Fibroblast of the conjunctiva (primary cell): ENCODE measurements at regions not wholly inside any gene's neighbourhood (a gene's known extent, or its start where the extent isn't known, plus 50 kb on each side); places are given as distances from the start of the nearest gene placed in this dataset.

Source experiments
- DNase-seq: peaks from one replicate; pipeline ENCODE4 v3.0.0-alpha.2; 2010; ENCODE audit warnings: low read depth

DNA sequence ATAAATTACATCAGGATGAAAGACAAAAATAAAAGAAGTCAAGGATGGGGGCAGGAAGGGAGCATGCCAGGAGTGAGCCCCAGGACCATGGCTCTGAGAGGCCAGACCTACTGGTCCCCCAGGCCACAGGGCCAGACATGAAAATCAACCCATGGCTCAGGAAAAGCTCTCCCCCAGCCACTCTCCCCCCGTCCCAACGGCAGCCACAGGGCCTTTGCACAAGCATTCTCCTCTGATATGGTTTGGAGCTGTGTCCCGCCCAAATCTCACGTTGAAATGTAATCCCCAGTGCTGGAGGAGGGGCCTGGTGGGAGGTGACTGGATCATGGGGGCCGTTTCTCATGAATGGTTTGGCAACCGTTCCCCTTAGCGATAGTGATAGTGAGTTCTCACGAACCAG lies 80.8 kb upstream of the ANO1 start:
- DNase-seq = no peak

- DNase-seq = no peak
These were observed 78.4 kb upstream of the ANO1 start for GRCh38 chr11:69999721-70000120.

DNA sequence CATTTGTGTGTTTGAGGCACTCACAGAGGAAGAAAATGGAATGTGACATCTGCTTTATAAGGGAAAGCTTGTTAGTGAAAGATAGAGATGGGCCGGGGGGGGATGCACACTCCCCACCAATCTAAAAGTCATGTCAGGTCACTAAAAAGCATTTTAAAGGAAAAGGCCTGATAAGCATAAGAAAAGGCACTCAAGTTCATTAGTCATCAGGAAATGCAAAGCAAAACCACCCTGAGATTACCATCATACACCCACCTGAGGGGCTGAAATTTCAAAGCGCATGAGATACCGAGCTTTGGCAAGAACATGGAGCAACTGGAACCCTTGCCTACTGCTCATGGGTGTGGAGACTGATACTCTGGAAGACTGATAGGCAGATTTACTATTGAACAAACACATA lies 77.9 kb upstream of the ANO1 start:
- no peak for DNase-seq

- DNase-seq = no peak
These were observed 76.9 kb upstream of the ANO1 start for GRCh38 chr11:70001246-70001645.

DNA sequence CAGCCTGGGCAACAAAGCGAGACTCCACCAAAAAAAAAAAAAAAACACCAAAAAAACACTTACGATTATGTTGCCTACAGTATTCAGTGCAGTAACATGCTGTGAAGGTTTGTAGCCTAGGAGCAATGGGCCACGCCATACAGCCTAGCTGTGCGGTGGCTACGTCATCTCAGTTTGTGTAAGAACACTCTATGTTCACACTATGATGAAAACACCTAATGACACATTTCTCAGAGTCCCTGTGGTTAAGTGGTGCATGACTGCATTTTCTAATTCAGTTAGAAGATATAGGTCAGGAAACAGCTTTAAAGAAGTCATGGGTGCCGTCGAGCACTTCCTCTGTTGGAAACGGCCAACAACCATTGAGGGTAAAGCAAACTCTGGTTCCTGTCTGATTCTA lies 75.7 kb upstream of the ANO1 start:
- DNase-seq = no peak

- no peak for DNase-seq
These were observed 72.9 kb upstream of the ANO1 start for GRCh38 chr11:70005107-70005818.

GRCh38 chr11:70007796-70008195 lies 70.3 kb upstream of the ANO1 start:
- no peak for DNase-seq

GRCh38 chr11:70010774-70011173 lies 67.3 kb upstream of the ANO1 start:
- no peak for DNase-seq

GRCh38 chr11:70012134-70012733 lies 65.9 kb upstream of the ANO1 start:
- no peak for DNase-seq

DNA sequence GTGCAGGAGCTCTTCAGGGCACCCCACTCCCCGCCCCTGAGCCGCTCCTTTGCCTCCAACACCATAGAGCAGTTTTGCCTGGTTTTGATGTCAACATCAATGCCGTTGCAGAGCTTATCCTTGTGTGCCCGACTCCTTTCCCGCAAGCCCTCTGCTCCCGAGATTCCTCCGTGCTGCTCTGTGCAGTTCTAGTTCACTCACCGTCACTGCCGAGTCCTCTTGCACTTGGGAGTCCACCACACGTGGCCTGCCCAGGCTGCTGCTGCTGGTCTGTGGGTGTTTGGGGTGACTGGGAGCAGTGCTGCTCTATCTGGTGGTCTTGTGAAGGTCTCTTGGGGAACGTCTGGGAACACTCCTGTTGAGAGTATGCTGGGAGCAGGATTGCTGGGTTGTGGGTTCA lies 63.8 kb upstream of the ANO1 start:
- DNase-seq = no peak

- DNase-seq = no peak
These were observed 61.3 kb upstream of the ANO1 start for GRCh38 chr11:70016666-70017367.

DNA sequence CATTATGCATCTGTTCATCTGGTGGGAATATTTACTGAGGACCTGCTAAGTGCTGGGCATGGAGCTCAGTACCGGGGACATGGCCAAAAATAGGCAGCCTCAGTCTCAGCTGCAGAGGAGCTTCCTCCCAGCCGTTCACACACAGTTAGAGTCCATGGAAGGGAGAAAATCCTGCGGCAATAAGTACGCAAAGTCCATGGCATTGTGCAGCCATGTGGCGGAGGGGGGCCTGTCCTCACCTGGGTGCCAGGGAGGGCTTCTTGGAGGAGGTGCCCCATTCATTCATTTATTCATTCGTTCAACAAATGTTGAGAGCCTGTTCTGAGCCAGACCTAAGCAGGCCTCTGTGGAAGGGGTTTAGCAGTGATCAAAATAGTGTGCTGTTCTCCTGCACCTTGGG lies 59.3 kb upstream of the ANO1 start:
- DNase-seq = no peak

- DNase-seq = no peak
These were observed 58.5 kb upstream of the ANO1 start for GRCh38 chr11:70019576-70020011.

DNA sequence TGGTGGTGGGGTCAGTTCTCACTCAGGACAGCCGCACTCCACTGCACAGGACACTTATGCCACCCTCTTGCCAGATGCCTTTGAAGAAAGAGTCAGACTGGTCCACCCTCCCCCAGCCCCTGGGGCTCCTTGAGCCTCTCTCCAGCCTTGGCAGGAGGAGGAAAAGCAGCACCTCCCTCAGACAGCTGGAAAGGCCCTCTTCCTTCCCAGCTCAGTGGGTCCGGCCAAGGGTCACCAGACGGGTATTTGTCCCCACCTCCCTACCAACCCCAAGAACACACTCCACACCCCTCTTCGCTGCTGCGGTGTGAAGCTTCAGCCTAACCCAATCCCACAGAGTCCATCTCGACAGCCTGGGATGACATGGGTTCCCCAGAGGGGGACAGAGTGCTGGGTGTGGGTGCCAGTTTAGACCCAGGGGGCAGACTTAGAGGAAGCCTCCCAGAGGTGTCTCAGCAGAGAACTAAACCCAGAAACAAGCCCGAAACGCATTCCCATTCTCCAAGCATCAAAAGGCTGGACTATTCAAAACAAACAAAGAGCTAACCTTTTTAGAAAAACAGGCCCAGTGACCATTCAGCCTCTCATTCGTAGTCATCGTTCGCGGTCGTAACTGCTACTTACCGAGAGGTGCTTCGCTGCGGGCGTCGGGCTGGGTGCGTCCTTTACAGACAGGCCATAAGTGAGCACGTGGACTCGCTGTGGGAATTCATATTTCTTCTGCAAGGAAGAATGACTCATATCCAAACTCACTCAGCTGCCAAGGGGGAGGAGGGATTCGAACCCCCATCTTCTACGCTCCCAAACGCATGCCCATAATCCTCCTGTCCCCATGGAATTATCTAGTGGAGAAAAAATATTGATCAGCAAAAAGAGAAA lies 57.5 kb upstream of the ANO1 start:
- DNase-seq = no peak

DNA sequence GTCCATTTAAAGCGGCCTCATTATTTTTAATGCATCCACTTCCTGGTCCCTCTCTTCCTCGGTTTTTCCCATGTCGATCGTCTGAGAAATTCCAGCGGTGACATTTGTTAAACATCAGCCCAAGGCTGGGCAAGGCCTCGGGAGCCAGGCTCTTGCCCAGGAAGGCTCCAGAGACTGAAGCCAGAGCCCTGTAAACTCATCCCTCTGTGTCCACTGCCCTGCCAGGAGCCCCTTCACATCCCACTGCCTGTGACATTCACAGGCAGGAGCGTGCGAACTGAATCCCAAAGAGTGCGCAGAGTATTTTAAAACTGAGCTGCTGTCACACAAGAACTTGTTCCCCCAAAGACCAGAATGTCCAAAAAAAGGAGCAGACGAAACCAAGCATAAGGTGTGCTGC lies 56.5 kb upstream of the ANO1 start:
- no peak for DNase-seq

GRCh38 chr11:70024036-70024772 lies 53.9 kb upstream of the ANO1 start:
- DNase-seq = no peak

- DNase-seq = no peak
These were observed 53.4 kb upstream of the ANO1 start for GRCh38 chr11:70024773-70025045.

DNA sequence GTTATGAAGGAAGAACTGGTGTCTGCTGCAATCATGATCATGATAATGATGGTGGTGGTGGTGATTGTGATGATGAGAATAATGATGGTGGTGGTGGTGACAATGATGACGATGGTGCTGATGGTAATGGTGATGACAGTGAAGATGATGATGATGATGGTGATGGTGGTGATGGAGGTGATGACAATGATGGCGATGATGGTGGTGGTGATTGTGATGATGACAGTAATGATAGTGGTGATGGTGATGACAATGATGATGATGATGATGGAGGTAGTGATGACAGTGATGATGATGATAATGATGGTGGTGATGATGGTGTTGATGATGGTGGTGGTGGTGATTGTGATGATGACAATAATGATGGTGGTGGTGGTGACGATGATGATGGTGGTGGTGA lies 52.8 kb upstream of the ANO1 start:
- no peak for DNase-seq

- DNase-seq = no peak
These were observed 52.1 kb upstream of the ANO1 start for GRCh38 chr11:70026012-70026411.

DNA sequence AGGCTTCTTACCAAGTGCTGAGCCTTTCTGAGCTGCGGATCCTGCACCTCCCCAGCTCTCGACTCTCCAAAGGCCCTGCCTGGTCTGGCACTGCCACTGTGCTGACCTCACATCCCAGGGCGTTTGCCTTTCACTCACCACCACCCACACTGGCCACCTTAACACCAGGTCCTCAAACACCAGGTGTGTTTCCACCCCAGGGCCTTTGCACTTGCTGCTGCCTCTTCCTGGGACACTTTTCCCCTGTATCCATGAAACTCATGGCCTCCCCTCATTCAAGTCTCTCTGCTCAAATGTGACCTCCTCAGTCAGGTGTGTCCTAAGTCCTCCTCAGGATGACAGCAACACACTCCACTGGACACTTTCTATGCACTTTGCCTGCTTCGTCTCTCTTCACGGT lies 51.4 kb upstream of the ANO1 start:
- no peak for DNase-seq

DNA sequence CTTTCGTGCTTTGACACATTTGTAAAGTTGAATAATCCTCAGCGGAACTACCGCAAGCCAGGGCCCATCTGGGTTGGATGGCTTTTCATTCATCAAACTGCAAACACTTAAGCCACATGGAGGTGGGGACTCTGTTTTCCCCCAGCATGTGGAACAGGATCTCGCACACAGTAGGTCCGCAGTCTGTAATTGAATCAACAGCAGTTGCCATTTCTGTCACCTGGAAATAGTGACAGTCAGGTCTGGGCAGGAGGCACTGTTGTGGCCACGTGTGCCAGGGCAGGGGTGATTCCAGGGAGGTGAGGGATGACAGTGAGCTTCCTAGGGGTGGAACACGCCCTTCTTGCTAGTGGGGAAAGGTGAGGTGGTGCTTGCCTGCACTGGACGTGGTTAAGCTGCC lies 50.7 kb upstream of the ANO1 start:
- no peak for DNase-seq
